ENCODE measurements at regions not wholly inside any gene's neighbourhood (a gene's known extent, or its start where the extent isn't known, plus 50 kb on each side); places are given as distances from the start of the nearest gene placed in this dataset.

GRCh38 chr13:110811771-110812120 is 98.2 kb downstream of the ING1 start:
- TF ChIP-seq CTCF (IDR thresholded peaks at IDR 0.05): no peak
- no peak for TF ChIP-seq EP300 (IDR thresholded peaks at IDR 0.05)
- TF ChIP-seq POLR2A (IDR thresholded peaks at IDR 0.05): no peak
